Esophagus (tissue), 2 donors: ENCODE measurements at regions not wholly inside any gene's neighbourhood (a gene's known extent, or its start where the extent isn't known, plus 50 kb on each side); places are given as distances from the start of the nearest gene placed in this dataset.

Source experiments
- H3K27ac ChIP-seq, 2 donors: one replicate each; pipeline ENCODE4 v1.5.1; 2013; ENCODE audit warnings: low read depth in 2 of 2, mild to moderate bottlenecking in 2 of 2, inconsistent platforms in 1 of 2, low read length in 1 of 2, moderate library complexity in 1 of 2
- H3K27me3 ChIP-seq, 2 donors: one replicate each; pipeline ENCODE4 v1.6.1; 2013; ENCODE audit warnings: low read length in 2 of 2, control low read depth in 1 of 2, mild to moderate bottlenecking in 1 of 2; ENCODE audit not compliant: insufficient read depth in 2 of 2, control insufficient read depth in 1 of 2
- H3K36me3 ChIP-seq, 2 donors: one replicate each; pipeline ENCODE4 v1.6.1; 2013; ENCODE audit warnings: low read length in 1 of 2; ENCODE audit not compliant: control insufficient read depth in 2 of 2, insufficient read depth in 2 of 2
- H3K4me1 ChIP-seq, 2 donors: one replicate each; pipeline ENCODE4 v1.6.1; 2013; ENCODE audit warnings: low read length in 1 of 2; ENCODE audit not compliant: control insufficient read depth in 2 of 2, insufficient read depth in 2 of 2
- H3K4me3 ChIP-seq, 2 donors: one replicate each; pipeline ENCODE4 v1.5.1; 2013; ENCODE audit warnings: low read length in 2 of 2, mild to moderate bottlenecking in 2 of 2, low read depth in 1 of 2, moderate library complexity in 1 of 2
- H3K9me3 ChIP-seq, 2 donors: one replicate each; pipeline ENCODE4 v1.6.1; 2013; ENCODE audit warnings: mild to moderate bottlenecking in 2 of 2, low read depth in 1 of 2, low read length in 1 of 2, moderate library complexity in 1 of 2; ENCODE audit not compliant: control insufficient read depth in 2 of 2, insufficient read depth in 1 of 2
- WGBS, 2 donors: extraction: QIAGEN DNeasy Blood & Tissue Kit; methylation state at CpG; one replicate each; pipeline ENCODE4 v1.1.7; 2013; 5-methylcytosine and 5-hydroxymethylcytosine counted together
- donor health status: healthy with polysubstance abuse.
- donor health status: Bipolar disorder and iron deficiency.

DNA sequence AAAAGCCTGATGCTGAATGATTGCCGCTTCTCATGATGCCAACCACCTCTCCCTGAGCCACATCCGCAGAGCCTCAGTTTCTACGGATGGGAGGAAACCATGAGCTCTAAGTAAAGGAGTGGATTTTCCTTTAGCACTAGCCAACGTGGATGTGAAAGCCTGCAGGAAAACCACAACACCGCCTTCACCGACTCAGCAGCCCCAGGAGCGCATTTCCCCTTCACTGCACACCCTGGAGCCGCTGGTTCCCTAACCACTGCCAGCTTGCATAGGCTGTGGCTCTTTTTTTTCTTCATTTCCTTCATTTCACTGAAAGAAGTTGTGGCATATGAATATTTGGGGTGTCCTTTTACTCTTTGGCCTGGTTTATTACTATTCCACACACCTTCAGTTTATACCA lies 50.5 kb upstream of the SSTR4 start:
- H3K36me3 ChIP-seq, result no peaks in the 10 kb centered on the region
- H3K9me3 ChIP-seq, result no peaks in the 10 kb centered on the region
- no peak overlapping the region for H3K27ac ChIP-seq
- H3K27me3 ChIP-seq, result no peaks in the 10 kb centered on the region
- 50 to 67% methylated on average over 8 of the region's 8 CpGs for WGBS, 2 donors
- no peak overlapping the region for H3K4me3 ChIP-seq
- peaks cover 0 to 8% of the 10 kb centered on the region in 2 donors for H3K4me1 ChIP-seq

DNA sequence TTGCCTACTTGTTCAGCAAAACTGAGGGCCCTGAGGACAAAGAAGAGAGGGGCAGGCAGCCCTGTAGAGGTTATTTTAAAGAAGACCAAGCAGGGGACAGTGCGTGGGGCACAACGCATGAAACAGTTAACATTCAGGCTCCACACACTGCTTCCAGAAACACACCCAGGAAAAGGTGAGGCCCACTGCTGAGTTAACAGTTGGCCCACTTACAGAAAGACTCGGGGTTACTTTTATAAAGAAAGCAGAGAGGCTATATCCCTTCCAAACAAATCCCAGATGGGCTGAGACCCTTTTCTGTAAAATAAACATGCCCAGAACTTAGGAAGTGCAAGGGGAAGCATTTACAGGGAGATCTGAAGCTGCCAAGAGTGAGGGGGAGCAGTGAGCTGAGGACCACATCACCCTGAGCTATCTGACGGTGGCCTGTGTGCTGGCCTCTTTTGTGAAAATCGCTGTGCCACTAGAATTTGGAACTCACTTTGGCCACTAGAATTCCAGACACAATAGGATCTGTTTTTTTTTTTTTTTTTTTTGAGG lies 49.8 kb upstream of the SSTR4 start:
- Histone ChIP-seq H3K4me3 (no peak overlapping the region), H3K4me1 (peaks cover 0 to 8% of the 10 kb centered on the region in 2 donors), H3K36me3 (no peaks in the 10 kb centered on the region), H3K27me3 (no peaks in the 10 kb centered on the region), H3K9me3 (no peaks in the 10 kb centered on the region), H3K27ac (no peak overlapping the region)
- WGBS, 2 donors, result 58 to 63% methylated on average over 5 of the region's 5 CpGs
